ENCODE measurements at regions not wholly inside any gene's neighbourhood (a gene's known extent, or its start where the extent isn't known, plus 50 kb on each side); places are given as distances from the start of the nearest gene placed in this dataset.

GRCh38 chr20:16801919-16802651 lies 53.9 kb downstream of the OTOR start:
- DNase-seq (ENCODE audit: low read depth in 4 of 6, low spot score in 6 of 6): peak; percentile 54 to 96 (median 70)
- no peaks in the 10 kb centered on the region for H3K36me3 ChIP-seq (ENCODE audit: control insufficient read depth, insufficient read depth, low read length)
- peaks cover 3% of the 10 kb centered on the region for H3K4me1 ChIP-seq (ENCODE audit: control insufficient read depth, insufficient read depth, low read length)
- no peak overlapping the region for H3K4me3 ChIP-seq (ENCODE audit: low read depth, low read length)
- no peaks in the 10 kb centered on the region for H3K9me3 ChIP-seq (ENCODE audit: control insufficient read depth, insufficient read depth, low read length)
- H3K27ac ChIP-seq (ENCODE audit: low read depth, low read length): no peak overlapping the region
- H3K27me3 ChIP-seq (ENCODE audit: control insufficient read depth, insufficient read depth, low read length): peaks cover 8% of the 10 kb centered on the region
- WGBS (ENCODE audit: insufficient coverage): 52% methylated on average over 9 of the region's 15 CpGs

GRCh38 chr20:16802652-16802935 lies 54.4 kb downstream of the OTOR start:
- H3K4me3 ChIP-seq (ENCODE audit: low read depth, low read length): no peak overlapping the region
- H3K27me3 ChIP-seq (ENCODE audit: control insufficient read depth, insufficient read depth, low read length): peaks cover 8% of the 10 kb centered on the region
- H3K36me3 ChIP-seq (ENCODE audit: control insufficient read depth, insufficient read depth, low read length): no peaks in the 10 kb centered on the region
- no CpG with 5 or more reads among the region's 4 CpGs for WGBS (ENCODE audit: insufficient coverage)
- DNase-seq (ENCODE audit: low read depth in 4 of 6, low spot score in 6 of 6): no peak
- H3K27ac ChIP-seq (ENCODE audit: low read depth, low read length): no peak overlapping the region
- H3K4me1 ChIP-seq (ENCODE audit: control insufficient read depth, insufficient read depth, low read length): peaks cover 3% of the 10 kb centered on the region
- no peaks in the 10 kb centered on the region for H3K9me3 ChIP-seq (ENCODE audit: control insufficient read depth, insufficient read depth, low read length)

- no peak overlapping the region for H3K27ac ChIP-seq (ENCODE audit: low read depth, low read length)
- H3K36me3 ChIP-seq (ENCODE audit: control insufficient read depth, insufficient read depth, low read length): no peaks in the 10 kb centered on the region
- H3K9me3 ChIP-seq (ENCODE audit: control insufficient read depth, insufficient read depth, low read length): no peaks in the 10 kb centered on the region
- 2% methylated on average over 7 of the region's 14 CpGs for WGBS (ENCODE audit: insufficient coverage)
- H3K4me3 ChIP-seq (ENCODE audit: low read depth, low read length): no peak overlapping the region
- H3K27me3 ChIP-seq (ENCODE audit: control insufficient read depth, insufficient read depth, low read length): peaks cover 8% of the 10 kb centered on the region
- peaks cover 3% of the 10 kb centered on the region for H3K4me1 ChIP-seq (ENCODE audit: control insufficient read depth, insufficient read depth, low read length)
- DNase-seq (ENCODE audit: low read depth in 4 of 6, low spot score in 6 of 6): peak; percentile 46 to 94 (median 70)
Observed at GRCh38 chr20:16803965-16804792, 56.0 kb downstream of the OTOR start.

DNA sequence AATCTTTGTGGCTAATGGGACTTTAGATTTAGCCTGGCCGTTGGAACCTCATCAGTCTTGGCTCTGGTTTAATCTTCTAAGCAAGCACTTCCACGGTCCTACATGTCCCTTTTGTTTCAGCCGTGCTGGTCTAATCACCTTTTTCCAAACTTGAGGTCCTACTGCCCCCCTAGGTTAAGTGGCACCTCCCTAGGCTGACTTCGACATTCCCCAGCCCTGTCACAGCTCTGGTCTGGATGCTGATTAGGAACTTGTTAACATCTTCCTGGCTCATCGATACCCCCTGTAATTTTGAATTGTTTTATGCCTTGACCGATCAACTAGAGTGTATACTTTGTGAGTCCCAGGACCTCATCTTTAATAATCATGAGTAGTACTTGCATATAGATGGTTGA lies 56.6 kb downstream of the OTOR start:
- peaks cover 8% of the 10 kb centered on the region for H3K27me3 ChIP-seq (ENCODE audit: control insufficient read depth, insufficient read depth, low read length)
- no peaks in the 10 kb centered on the region for H3K9me3 ChIP-seq (ENCODE audit: control insufficient read depth, insufficient read depth, low read length)
- no peaks in the 10 kb centered on the region for H3K36me3 ChIP-seq (ENCODE audit: control insufficient read depth, insufficient read depth, low read length)
- WGBS (ENCODE audit: insufficient coverage): 38% methylated on average over 4 of the region's 6 CpGs
- DNase-seq (ENCODE audit: low read depth in 4 of 6, low spot score in 6 of 6): no peak
- H3K4me1 ChIP-seq (ENCODE audit: control insufficient read depth, insufficient read depth, low read length): peaks cover 3% of the 10 kb centered on the region
- H3K27ac ChIP-seq (ENCODE audit: low read depth, low read length): no peak overlapping the region
- no peak overlapping the region for H3K4me3 ChIP-seq (ENCODE audit: low read depth, low read length)

DNA sequence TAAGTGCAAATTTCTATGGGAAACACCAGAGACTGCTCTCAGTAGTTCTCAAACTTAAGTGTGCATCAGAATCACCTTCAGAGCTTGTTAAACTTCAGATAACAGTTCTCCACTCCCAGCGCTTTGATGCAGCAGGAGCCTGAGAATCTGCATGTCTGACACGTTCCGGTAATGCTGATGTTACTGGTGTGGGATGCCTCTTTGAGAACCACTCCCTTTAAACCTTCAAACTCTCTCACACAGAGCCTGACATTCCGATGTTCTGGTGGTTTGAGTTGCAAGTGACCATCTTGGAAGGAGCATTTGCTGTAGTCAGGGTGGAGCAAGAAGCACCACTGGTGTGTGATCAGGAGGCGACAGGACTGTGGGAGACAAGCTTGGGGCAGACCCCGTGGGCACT lies 57.9 kb downstream of the OTOR start:
- Histone ChIP-seq H3K27me3 (ENCODE audit: control insufficient read depth, insufficient read depth, low read length) (peaks cover 8% of the 10 kb centered on the region), H3K9me3 (ENCODE audit: control insufficient read depth, insufficient read depth, low read length) (no peaks in the 10 kb centered on the region), H3K4me1 (ENCODE audit: control insufficient read depth, insufficient read depth, low read length) (peaks cover 3% of the 10 kb centered on the region), H3K36me3 (ENCODE audit: control insufficient read depth, insufficient read depth, low read length) (no peaks in the 10 kb centered on the region), H3K27ac (ENCODE audit: low read depth, low read length) (no peak overlapping the region), H3K4me3 (ENCODE audit: low read depth, low read length) (no peak overlapping the region)
- DNase-seq (ENCODE audit: low read depth in 4 of 6, low spot score in 6 of 6): no peak
- WGBS (ENCODE audit: insufficient coverage): 78% methylated on average over 2 of the region's 6 CpGs

DNA sequence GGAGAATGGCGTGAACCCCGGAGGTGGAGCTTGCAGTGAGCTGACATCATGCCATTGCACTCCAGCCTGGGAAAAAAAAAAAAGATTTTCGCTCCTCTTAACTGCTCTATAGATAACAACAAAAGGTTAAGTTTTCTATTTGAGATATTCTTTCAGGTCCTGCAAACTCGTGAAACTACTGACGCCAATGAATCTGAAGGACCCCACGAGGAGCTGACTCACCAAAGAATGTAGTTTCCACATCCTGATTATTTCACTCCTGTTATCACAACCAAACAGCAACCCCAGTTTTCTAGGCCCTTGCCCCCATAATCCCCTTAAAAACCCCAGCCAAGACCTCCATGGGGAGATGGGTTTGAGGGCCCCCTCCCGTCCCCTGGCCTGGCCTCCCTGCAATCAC lies 58.7 kb downstream of the OTOR start:
- WGBS (ENCODE audit: insufficient coverage): 78% methylated on average over 4 of the region's 7 CpGs
- Histone ChIP-seq H3K4me3 (ENCODE audit: low read depth, low read length) (no peak overlapping the region), H3K9me3 (ENCODE audit: control insufficient read depth, insufficient read depth, low read length) (no peaks in the 10 kb centered on the region), H3K27me3 (ENCODE audit: control insufficient read depth, insufficient read depth, low read length) (peaks cover 8% of the 10 kb centered on the region), H3K4me1 (ENCODE audit: control insufficient read depth, insufficient read depth, low read length) (peaks cover 3% of the 10 kb centered on the region), H3K36me3 (ENCODE audit: control insufficient read depth, insufficient read depth, low read length) (no peaks in the 10 kb centered on the region), H3K27ac (ENCODE audit: low read depth, low read length) (no peak overlapping the region)
- no peak for DNase-seq (ENCODE audit: low read depth in 4 of 6, low spot score in 6 of 6)

- Histone ChIP-seq H3K4me1 (ENCODE audit: control insufficient read depth, insufficient read depth, low read length) (no peaks in the 10 kb centered on the region), H3K36me3 (ENCODE audit: control insufficient read depth, insufficient read depth, low read length) (no peaks in the 10 kb centered on the region), H3K27me3 (ENCODE audit: control insufficient read depth, insufficient read depth, low read length) (no peaks in the 10 kb centered on the region), H3K9me3 (ENCODE audit: control insufficient read depth, insufficient read depth, low read length) (no peaks in the 10 kb centered on the region), H3K4me3 (ENCODE audit: low read depth, low read length) (no peak overlapping the region), H3K27ac (ENCODE audit: low read depth, low read length) (no peak overlapping the region)
- 71% methylated on average over 2 of the region's 4 CpGs for WGBS (ENCODE audit: insufficient coverage)
- peak in 1 of 6 donors; percentile 36 for DNase-seq (ENCODE audit: low read depth in 4 of 6, low spot score in 6 of 6)
Observed at GRCh38 chr20:16808796-16809195, 60.6 kb downstream of the OTOR start.

GRCh38 chr20:16810216-16810615 lies 62.1 kb downstream of the OTOR start:
- no peaks in the 10 kb centered on the region for H3K36me3 ChIP-seq (ENCODE audit: control insufficient read depth, insufficient read depth, low read length)
- no peaks in the 10 kb centered on the region for H3K27me3 ChIP-seq (ENCODE audit: control insufficient read depth, insufficient read depth, low read length)
- no peak overlapping the region for H3K27ac ChIP-seq (ENCODE audit: low read depth, low read length)
- DNase-seq (ENCODE audit: low read depth in 4 of 6, low spot score in 6 of 6): no peak
- H3K9me3 ChIP-seq (ENCODE audit: control insufficient read depth, insufficient read depth, low read length): no peaks in the 10 kb centered on the region
- no peak overlapping the region for H3K4me3 ChIP-seq (ENCODE audit: low read depth, low read length)
- no peaks in the 10 kb centered on the region for H3K4me1 ChIP-seq (ENCODE audit: control insufficient read depth, insufficient read depth, low read length)
- 80% methylated on average over 1 of the region's 3 CpGs for WGBS (ENCODE audit: insufficient coverage)

- no peaks in the 10 kb centered on the region for H3K4me1 ChIP-seq (ENCODE audit: control insufficient read depth, insufficient read depth, low read length)
- whole genome bisulfite sequencing (ENCODE audit: insufficient coverage): 43% methylated on average over 3 of the region's 3 CpGs
- H3K4me3 ChIP-seq (ENCODE audit: low read depth, low read length): no peak overlapping the region
- H3K27me3 ChIP-seq (ENCODE audit: control insufficient read depth, insufficient read depth, low read length): no peaks in the 10 kb centered on the region
- H3K36me3 ChIP-seq (ENCODE audit: control insufficient read depth, insufficient read depth, low read length): no peaks in the 10 kb centered on the region
- DNase-seq (ENCODE audit: low read depth in 4 of 6, low spot score in 6 of 6): no peak
- no peaks in the 10 kb centered on the region for H3K9me3 ChIP-seq (ENCODE audit: control insufficient read depth, insufficient read depth, low read length)
- no peak overlapping the region for H3K27ac ChIP-seq (ENCODE audit: low read depth, low read length)
Observed at GRCh38 chr20:16816192-16816591, 68.0 kb downstream of the OTOR start.

DNA sequence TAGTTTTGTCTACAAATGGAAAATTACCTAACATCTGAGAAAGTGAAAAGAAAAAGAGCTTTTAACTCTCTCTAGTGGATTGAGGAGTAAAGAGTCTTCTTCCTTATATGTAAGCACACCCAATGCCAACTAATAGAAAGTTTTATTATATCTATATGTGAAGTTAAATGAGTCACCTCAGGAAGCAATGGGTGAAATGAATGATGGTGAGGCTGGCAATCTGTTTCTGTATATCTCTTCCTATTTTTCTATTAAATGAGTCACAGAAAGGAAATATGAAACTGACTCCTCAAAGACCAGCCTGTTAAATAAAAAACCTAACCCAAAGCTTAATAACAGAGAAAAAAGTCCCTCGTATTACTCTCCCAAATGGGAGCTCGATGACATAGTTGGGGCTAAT lies 71.3 kb downstream of the OTOR start:
- no peaks in the 10 kb centered on the region for H3K4me1 ChIP-seq (ENCODE audit: control insufficient read depth, insufficient read depth, low read length)
- no peaks in the 10 kb centered on the region for H3K27me3 ChIP-seq (ENCODE audit: control insufficient read depth, insufficient read depth, low read length)
- no peaks in the 10 kb centered on the region for H3K36me3 ChIP-seq (ENCODE audit: control insufficient read depth, insufficient read depth, low read length)
- DNase-seq (ENCODE audit: low read depth in 4 of 6, low spot score in 6 of 6): no peak
- no peak overlapping the region for H3K27ac ChIP-seq (ENCODE audit: low read depth, low read length)
- H3K4me3 ChIP-seq (ENCODE audit: low read depth, low read length): no peak overlapping the region
- no CpG with 5 or more reads among the region's 2 CpGs for whole genome bisulfite sequencing (ENCODE audit: insufficient coverage)
- H3K9me3 ChIP-seq (ENCODE audit: control insufficient read depth, insufficient read depth, low read length): no peaks in the 10 kb centered on the region
